RWPE2 (cell line): ENCODE measurements at regions not wholly inside any gene's neighbourhood (a gene's known extent, or its start where the extent isn't known, plus 50 kb on each side); places are given as distances from the start of the nearest gene placed in this dataset.

Experiments
- ATAC-seq: fragments of 200-7000 bp; cut with Tn5 transposase; 3 replicates; pipeline ENCODE4 v1.9.1; 2021; ENCODE audit warnings: low read depth
- DNase-seq: peaks from one replicate; pipeline ENCODE4 v3.0.0-alpha.2; 2020; ENCODE audit warnings: low spot score
- H3K27ac ChIP-seq: fragments of 450-650 bp; 2 replicates; pipeline ENCODE4 v1.5.1; 2017; ENCODE audit warnings: mild to moderate bottlenecking; ENCODE audit not compliant: poor library complexity, severe bottlenecking
- H3K27me3 ChIP-seq: fragments of 250-450 bp; sonication (Bioruptor Pico); 2 replicates; pipeline ENCODE4 v1.5.1; 2021; ENCODE audit warnings: mild to moderate bottlenecking, moderate library complexity; ENCODE audit not compliant: insufficient read depth, poor library complexity, severe bottlenecking
- H3K36me3 ChIP-seq: fragments of 250-450 bp; sonication (Bioruptor Pico); 2 replicates; pipeline ENCODE4 v1.5.1; 2020; ENCODE audit warnings: low read depth, mild to moderate bottlenecking, moderate library complexity
- H3K4me1 ChIP-seq: fragments of 250-450 bp; sonication (Bioruptor Pico); 2 replicates; pipeline ENCODE4 v1.5.1; 2021; ENCODE audit warnings: mild to moderate bottlenecking, moderate library complexity; ENCODE audit not compliant: insufficient read depth, poor library complexity, severe bottlenecking
- H3K4me3 ChIP-seq: fragments of 250-450 bp; sonication (Bioruptor Pico); 2 replicates; pipeline ENCODE4 v1.5.1; 2021; ENCODE audit warnings: mild to moderate bottlenecking, moderate library complexity; ENCODE audit not compliant: severe bottlenecking
- H3K9me3 ChIP-seq: fragments of 250-450 bp; sonication (Bioruptor Pico); 2 replicates; pipeline ENCODE4 v1.5.1; 2021; ENCODE audit warnings: mild to moderate bottlenecking, moderate library complexity; ENCODE audit not compliant: severe bottlenecking
- CTCF ChIP-seq: fragments of 450-650 bp; IDR thresholded peaks from one replicate; pipeline ENCODE4 v1.5.1; 2017; ENCODE audit warnings: mild to moderate bottlenecking, moderate library complexity; ENCODE audit not compliant: poor library complexity, severe bottlenecking

- DNase-seq: no peak
- H3K4me1 ChIP-seq: no peaks in the 10 kb centered on the region
- H3K9me3 ChIP-seq: no peaks in the 10 kb centered on the region
- H3K4me3 ChIP-seq: no peak overlapping the region
- H3K27me3 ChIP-seq: no peaks in the 10 kb centered on the region
- H3K27ac ChIP-seq: no peak overlapping the region
- no peak for TF ChIP-seq CTCF
- ATAC-seq: no peak
- no peaks in the 10 kb centered on the region for H3K36me3 ChIP-seq
Measured at GRCh38 chr15:62909257-62909656, 133.3 kb upstream of the TPM1 start.

GRCh38 chr15:62912282-62912681 is 130.3 kb upstream of the TPM1 start:
- Histone ChIP-seq H3K27ac (no peak overlapping the region), H3K4me1 (no peaks in the 10 kb centered on the region), H3K9me3 (no peaks in the 10 kb centered on the region), H3K27me3 (no peaks in the 10 kb centered on the region), H3K4me3 (no peak overlapping the region), H3K36me3 (no peaks in the 10 kb centered on the region)
- DNase-seq (no peak), ATAC-seq (no peak)
- no peak for TF ChIP-seq CTCF

GRCh38 chr15:62912808-62913207 is 129.7 kb upstream of the TPM1 start:
- Histone ChIP-seq H3K27ac (no peak overlapping the region), H3K4me1 (no peaks in the 10 kb centered on the region), H3K4me3 (no peak overlapping the region), H3K9me3 (no peaks in the 10 kb centered on the region), H3K36me3 (no peaks in the 10 kb centered on the region), H3K27me3 (no peaks in the 10 kb centered on the region)
- DNase-seq (no peak), ATAC-seq (peak; percentile 29; the same call in 1 of the 3 replicates)
- no peak for TF ChIP-seq CTCF

GRCh38 chr15:62913246-62913645 is 129.3 kb upstream of the TPM1 start:
- DNase-seq (no peak), ATAC-seq (no peak)
- Histone ChIP-seq H3K36me3 (no peaks in the 10 kb centered on the region), H3K4me1 (no peaks in the 10 kb centered on the region), H3K27me3 (no peaks in the 10 kb centered on the region), H3K4me3 (no peak overlapping the region), H3K27ac (no peak overlapping the region), H3K9me3 (no peaks in the 10 kb centered on the region)
- TF ChIP-seq CTCF: no peak

- no peak overlapping the region for H3K27ac ChIP-seq
- H3K27me3 ChIP-seq: no peaks in the 10 kb centered on the region
- no peaks in the 10 kb centered on the region for H3K4me1 ChIP-seq
- H3K9me3 ChIP-seq: no peaks in the 10 kb centered on the region
- no peak overlapping the region for H3K4me3 ChIP-seq
- DNase-seq (no peak), ATAC-seq (no peak)
- no peaks in the 10 kb centered on the region for H3K36me3 ChIP-seq
- no peak for TF ChIP-seq CTCF
Measured at GRCh38 chr15:62914461-62915079, 128.0 kb upstream of the TPM1 start.
